WERI-Rb-1 (cell line): ENCODE measurements at regions not wholly inside any gene's neighbourhood (a gene's known extent, or its start where the extent isn't known, plus 50 kb on each side); places are given as distances from the start of the nearest gene placed in this dataset.

Source experiments
- DNase-seq: peaks from one replicate; pipeline ENCODE4 v3.0.0-alpha.2; 2020
- H3K27ac ChIP-seq: fragments of 250-450 bp; sonication (Bioruptor Pico); 2 replicates; pipeline ENCODE4 v1.5.1; 2020; ENCODE audit warnings: mild to moderate bottlenecking, moderate library complexity
- H3K27me3 ChIP-seq: fragments of 250-450 bp; sonication (Bioruptor Pico); 2 replicates; pipeline ENCODE4 v1.5.1; 2021; ENCODE audit warnings: mild to moderate bottlenecking, low read depth, moderate library complexity; ENCODE audit not compliant: insufficient read depth, severe bottlenecking
- H3K36me3 ChIP-seq: fragments of 250-450 bp; sonication (Bioruptor Pico); 2 replicates; pipeline ENCODE4 v1.5.1; 2020; ENCODE audit warnings: mild to moderate bottlenecking, moderate library complexity
- H3K4me3 ChIP-seq: 2 replicates; pipeline ENCODE4 v1.5.1; 2011; ENCODE audit warnings: low read depth, mild to moderate bottlenecking, control low read depth, low read length
- H3K9me3 ChIP-seq: fragments of 250-450 bp; sonication (Bioruptor Pico); 2 replicates; pipeline ENCODE4 v1.5.1; 2021; ENCODE audit warnings: mild to moderate bottlenecking, moderate library complexity; ENCODE audit not compliant: severe bottlenecking
- TF ChIP-seq, protein P1 (sequence below): IDR thresholded peaks from 2 replicates; pipeline ENCODE4 v1.5.1; 2011; ENCODE audit warnings: low read depth, mild to moderate bottlenecking, control low read depth, inconsistent platforms, low read length

DNA sequence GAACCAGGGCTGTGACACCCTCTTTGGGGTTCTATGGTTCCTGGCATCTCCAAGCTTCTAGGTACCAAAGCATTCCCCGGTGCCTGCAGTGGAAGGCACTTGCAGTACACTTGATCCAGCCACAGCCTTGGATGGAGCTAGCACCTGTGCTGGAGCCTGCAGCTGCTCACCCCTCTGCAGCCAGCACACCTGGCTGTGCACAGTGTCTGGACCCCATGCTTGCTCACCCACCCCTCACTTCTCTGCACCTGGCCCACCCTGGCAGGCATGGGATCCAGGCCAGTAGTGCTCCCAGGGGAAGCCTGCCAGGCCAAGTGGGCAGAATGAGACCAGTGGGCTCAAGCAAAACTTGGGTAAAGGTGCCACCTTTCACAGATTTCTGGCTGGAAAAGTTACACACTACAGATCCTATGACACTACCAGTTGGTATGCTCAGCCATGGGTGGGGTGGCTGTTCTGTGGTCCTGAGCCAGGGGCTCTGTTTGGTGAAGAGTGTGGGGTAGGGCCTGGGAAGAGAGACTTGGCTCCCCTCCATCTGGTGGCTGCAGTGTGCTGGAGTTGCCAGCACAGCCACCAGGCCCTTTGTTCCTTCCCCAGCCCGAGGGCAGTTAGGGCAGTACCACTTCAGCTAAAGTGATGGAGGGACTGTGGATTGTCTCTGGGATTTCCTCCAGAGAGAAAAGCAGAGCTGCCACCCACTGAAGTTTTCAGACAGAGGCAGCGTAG is 157.8 kb upstream of the LRRC7 start:
- Histone ChIP-seq H3K4me3 (no peak overlapping the region), H3K36me3 (no peaks in the 10 kb centered on the region), H3K27me3 (no peaks in the 10 kb centered on the region), H3K9me3 (no peaks in the 10 kb centered on the region), H3K27ac (no peak overlapping the region)
- TF ChIP-seq, protein P1, sequence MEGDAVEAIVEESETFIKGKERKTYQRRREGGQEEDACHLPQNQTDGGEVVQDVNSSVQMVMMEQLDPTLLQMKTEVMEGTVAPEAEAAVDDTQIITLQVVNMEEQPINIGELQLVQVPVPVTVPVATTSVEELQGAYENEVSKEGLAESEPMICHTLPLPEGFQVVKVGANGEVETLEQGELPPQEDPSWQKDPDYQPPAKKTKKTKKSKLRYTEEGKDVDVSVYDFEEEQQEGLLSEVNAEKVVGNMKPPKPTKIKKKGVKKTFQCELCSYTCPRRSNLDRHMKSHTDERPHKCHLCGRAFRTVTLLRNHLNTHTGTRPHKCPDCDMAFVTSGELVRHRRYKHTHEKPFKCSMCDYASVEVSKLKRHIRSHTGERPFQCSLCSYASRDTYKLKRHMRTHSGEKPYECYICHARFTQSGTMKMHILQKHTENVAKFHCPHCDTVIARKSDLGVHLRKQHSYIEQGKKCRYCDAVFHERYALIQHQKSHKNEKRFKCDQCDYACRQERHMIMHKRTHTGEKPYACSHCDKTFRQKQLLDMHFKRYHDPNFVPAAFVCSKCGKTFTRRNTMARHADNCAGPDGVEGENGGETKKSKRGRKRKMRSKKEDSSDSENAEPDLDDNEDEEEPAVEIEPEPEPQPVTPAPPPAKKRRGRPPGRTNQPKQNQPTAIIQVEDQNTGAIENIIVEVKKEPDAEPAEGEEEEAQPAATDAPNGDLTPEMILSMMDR, result no peak
- DNase-seq, result no peak

DNA sequence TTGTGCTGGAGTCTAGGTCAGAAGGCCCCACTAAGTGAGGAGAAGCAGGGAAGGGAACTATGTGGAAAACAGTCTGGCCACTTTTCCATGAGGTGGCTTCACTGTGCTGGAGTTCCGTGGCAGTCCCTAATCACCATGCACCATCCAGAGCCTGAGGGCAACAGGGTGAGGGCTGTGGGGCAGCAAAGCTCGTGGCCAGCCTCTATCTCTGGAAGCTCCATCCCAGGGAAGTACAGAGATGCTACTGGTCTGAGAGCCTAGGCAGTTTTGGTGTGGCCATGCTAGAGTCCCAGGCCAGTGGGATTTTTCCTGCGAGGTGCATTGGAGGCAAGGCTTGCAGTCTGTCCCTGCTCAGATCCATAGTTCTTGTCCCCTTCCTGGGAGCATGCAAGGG is 157.3 kb upstream of the LRRC7 start:
- no peaks in the 10 kb centered on the region for H3K9me3 ChIP-seq
- H3K27ac ChIP-seq, result no peak overlapping the region
- no peak for DNase-seq
- no peak overlapping the region for H3K4me3 ChIP-seq
- TF ChIP-seq, protein P1, result no peak
- H3K36me3 ChIP-seq, result no peaks in the 10 kb centered on the region
- no peaks in the 10 kb centered on the region for H3K27me3 ChIP-seq

DNA sequence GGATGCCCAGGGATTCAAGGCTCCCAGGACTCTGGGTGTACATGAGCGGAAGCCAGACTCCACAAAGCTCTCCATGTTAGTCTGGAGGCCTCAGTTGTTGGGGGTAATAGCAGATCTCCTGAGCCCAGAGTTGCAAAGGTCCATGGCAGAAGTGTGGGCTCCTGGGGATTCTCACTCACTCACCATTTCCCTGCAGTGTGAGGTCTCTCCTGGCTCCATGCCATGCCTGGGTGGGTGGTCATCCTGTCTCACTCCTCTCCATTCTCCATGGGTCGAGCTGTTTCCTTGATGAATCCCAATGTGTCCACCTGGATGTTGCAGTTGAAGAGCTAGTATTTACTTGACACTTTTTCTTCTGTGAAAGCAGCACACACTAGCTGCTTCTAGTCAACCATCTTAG is 156.8 kb upstream of the LRRC7 start:
- Histone ChIP-seq H3K27ac (no peak overlapping the region), H3K36me3 (no peaks in the 10 kb centered on the region), H3K4me3 (no peak overlapping the region), H3K9me3 (no peaks in the 10 kb centered on the region), H3K27me3 (no peaks in the 10 kb centered on the region)
- TF ChIP-seq, protein P1, result no peak
- no peak for DNase-seq

DNA sequence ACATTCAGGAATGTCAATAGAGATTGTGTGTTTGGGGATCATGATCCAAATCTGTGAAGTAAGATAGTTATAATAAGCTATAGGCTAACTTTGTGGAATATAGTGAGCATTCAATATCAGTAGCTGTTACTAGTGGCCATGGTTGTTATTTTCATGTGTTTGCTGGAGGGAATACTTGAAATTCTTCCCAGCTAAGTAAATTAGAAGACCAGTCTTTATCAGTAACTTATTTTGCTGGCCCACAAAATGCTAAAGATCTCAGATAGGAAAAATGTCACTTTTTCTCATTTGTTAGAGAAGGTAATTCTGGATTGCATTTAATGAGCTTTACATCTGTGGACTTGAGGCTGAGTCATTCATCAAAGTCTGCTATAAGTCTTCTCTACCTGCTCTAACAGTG is 156.1 kb upstream of the LRRC7 start:
- TF ChIP-seq, protein P1, result no peak
- no peaks in the 10 kb centered on the region for H3K36me3 ChIP-seq
- H3K4me3 ChIP-seq, result no peak overlapping the region
- no peaks in the 10 kb centered on the region for H3K9me3 ChIP-seq
- H3K27me3 ChIP-seq, result no peaks in the 10 kb centered on the region
- DNase-seq, result no peak
- H3K27ac ChIP-seq, result no peak overlapping the region

DNA sequence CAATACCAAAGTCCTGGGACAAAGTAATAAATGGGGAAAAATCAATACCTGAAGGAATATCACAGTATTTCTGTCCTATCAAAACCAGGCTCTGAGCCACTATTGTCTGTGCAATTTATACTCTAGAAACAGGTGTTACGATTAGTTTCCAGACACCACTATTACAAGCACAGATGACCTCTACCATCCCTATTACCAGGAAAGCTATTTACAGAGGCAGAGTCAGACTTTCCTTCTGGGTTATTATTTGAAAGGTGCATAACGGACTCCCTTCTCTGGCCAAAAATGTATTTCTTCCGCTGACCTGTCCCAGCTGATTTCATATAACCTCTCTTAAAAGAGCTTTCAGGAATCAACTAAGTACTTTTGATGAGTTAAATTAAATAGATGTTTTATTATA is 154.6 kb upstream of the LRRC7 start:
- Histone ChIP-seq H3K9me3 (no peaks in the 10 kb centered on the region), H3K27me3 (no peaks in the 10 kb centered on the region), H3K4me3 (no peak overlapping the region), H3K36me3 (no peaks in the 10 kb centered on the region), H3K27ac (no peak overlapping the region)
- DNase-seq, result no peak
- TF ChIP-seq, protein P1, result no peak

DNA sequence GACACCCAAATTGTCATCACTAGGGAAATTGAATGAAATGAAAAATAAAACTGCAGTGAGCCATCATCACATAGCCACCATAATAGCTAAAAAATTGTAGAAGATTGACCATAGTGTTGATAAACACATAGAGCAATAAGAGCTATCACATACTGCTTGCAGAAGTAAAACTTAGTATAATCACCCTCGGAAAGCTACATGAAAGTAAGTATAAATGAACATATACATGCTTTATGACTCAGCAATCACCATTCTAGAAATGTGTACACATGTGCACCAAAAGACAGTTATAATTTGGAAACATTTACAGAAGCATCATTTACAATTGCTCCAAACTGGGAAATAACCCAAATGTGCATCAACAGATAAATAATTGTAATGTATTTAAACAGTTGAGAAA is 153.1 kb upstream of the LRRC7 start:
- Histone ChIP-seq H3K27ac (no peak overlapping the region), H3K4me3 (no peak overlapping the region), H3K27me3 (no peaks in the 10 kb centered on the region), H3K9me3 (no peaks in the 10 kb centered on the region), H3K36me3 (no peaks in the 10 kb centered on the region)
- DNase-seq, result no peak
- TF ChIP-seq, protein P1, result no peak
